ENCODE measurements at regions not wholly inside any gene's neighbourhood (a gene's known extent, or its start where the extent isn't known, plus 50 kb on each side); places are given as distances from the start of the nearest gene placed in this dataset.

GRCh38 chr2:84144345-84144744, 314.7 kb downstream of the SUCLG1 start:
- no peaks in the 10 kb centered on the region for H3K9me3 ChIP-seq (ENCODE audit: insufficient read depth, low read length)
- H3K79me2 ChIP-seq (ENCODE audit: insufficient read depth, low read length): no peaks in the 10 kb centered on the region
- H3K27ac ChIP-seq (ENCODE audit: low read depth, low read length): no peak overlapping the region

DNA sequence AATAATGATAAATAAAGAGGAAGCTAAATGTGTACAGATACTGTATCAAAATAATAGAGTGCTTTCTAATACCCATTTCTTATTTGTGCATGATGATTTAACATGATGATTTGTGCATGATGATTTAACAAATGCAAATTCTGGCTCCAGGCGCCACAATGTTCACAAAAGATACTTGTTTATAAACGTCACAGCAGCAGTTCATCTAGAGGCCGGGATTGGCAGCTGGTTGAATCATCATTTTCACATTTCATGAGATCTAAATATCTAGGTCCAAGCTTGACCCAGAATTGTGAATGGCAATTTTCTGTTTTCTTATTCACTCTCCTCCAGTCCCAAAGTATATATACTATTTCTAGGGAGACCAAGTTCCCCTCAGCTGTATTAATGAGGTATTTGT, 322.0 kb downstream of the SUCLG1 start:
- Histone ChIP-seq H3K4me3 (ENCODE audit: insufficient read depth, low read length, poor library complexity, severe bottlenecking) (no peak overlapping the region), H3K27me3 (ENCODE audit: low read length) (no peaks in the 10 kb centered on the region), H3K4me2 (ENCODE audit: low read depth, low read length, poor library complexity, severe bottlenecking) (no peak overlapping the region), H3K27ac (ENCODE audit: low read depth, low read length) (no peak overlapping the region), H3K79me2 (ENCODE audit: insufficient read depth, low read length) (no peaks in the 10 kb centered on the region), H3K9me3 (ENCODE audit: insufficient read depth, low read length) (no peaks in the 10 kb centered on the region), H3K36me3 (ENCODE audit: low read length) (no peaks in the 10 kb centered on the region), H3K9ac (ENCODE audit: low read length) (no peak overlapping the region), H2AFZ (ENCODE audit: low read depth, low read length, severe bottlenecking) (no peak overlapping the region), H3F3A (ENCODE audit: insufficient read depth) (no peaks in the 10 kb centered on the region), H3K9me2 (replicated peaks; ENCODE audit: insufficient read depth, low read length) (no peaks in the 10 kb centered on the region), H4K20me1 (ENCODE audit: low read depth, low read length) (no peaks in the 10 kb centered on the region)
- no peak for TF ChIP-seq EZH2phosphoT487 (conservative IDR thresholded peaks at IDR 0.05; ENCODE audit: low read length)
- TF ChIP-seq, protein P1, sequence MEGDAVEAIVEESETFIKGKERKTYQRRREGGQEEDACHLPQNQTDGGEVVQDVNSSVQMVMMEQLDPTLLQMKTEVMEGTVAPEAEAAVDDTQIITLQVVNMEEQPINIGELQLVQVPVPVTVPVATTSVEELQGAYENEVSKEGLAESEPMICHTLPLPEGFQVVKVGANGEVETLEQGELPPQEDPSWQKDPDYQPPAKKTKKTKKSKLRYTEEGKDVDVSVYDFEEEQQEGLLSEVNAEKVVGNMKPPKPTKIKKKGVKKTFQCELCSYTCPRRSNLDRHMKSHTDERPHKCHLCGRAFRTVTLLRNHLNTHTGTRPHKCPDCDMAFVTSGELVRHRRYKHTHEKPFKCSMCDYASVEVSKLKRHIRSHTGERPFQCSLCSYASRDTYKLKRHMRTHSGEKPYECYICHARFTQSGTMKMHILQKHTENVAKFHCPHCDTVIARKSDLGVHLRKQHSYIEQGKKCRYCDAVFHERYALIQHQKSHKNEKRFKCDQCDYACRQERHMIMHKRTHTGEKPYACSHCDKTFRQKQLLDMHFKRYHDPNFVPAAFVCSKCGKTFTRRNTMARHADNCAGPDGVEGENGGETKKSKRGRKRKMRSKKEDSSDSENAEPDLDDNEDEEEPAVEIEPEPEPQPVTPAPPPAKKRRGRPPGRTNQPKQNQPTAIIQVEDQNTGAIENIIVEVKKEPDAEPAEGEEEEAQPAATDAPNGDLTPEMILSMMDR (IDR thresholded peaks at IDR 0.05; ENCODE audit: insufficient read depth, low read length, poor library complexity, severe bottlenecking): no peak

More at GRCh38 chr2:84144345-84144744, 314.7 kb downstream of the SUCLG1 start:
- H3K4me3 ChIP-seq (ENCODE audit: insufficient read depth, low read length, poor library complexity, severe bottlenecking): no peak overlapping the region
- H3K9ac ChIP-seq (ENCODE audit: low read length): no peak overlapping the region
- no peaks in the 10 kb centered on the region for H3K36me3 ChIP-seq (ENCODE audit: low read length)
- TF ChIP-seq, protein P1 (IDR thresholded peaks at IDR 0.05; ENCODE audit: insufficient read depth, low read length, poor library complexity, severe bottlenecking): no peak
- H3K27me3 ChIP-seq (ENCODE audit: low read length): no peaks in the 10 kb centered on the region
- H3K9me2 ChIP-seq (replicated peaks; ENCODE audit: insufficient read depth, low read length): no peaks in the 10 kb centered on the region
- no peaks in the 10 kb centered on the region for H3F3A ChIP-seq (ENCODE audit: insufficient read depth)
- no peak overlapping the region for H2AFZ ChIP-seq (ENCODE audit: low read depth, low read length, severe bottlenecking)
- no peaks in the 10 kb centered on the region for H4K20me1 ChIP-seq (ENCODE audit: low read depth, low read length)
- no peak overlapping the region for H3K4me2 ChIP-seq (ENCODE audit: low read depth, low read length, poor library complexity, severe bottlenecking)

DNA sequence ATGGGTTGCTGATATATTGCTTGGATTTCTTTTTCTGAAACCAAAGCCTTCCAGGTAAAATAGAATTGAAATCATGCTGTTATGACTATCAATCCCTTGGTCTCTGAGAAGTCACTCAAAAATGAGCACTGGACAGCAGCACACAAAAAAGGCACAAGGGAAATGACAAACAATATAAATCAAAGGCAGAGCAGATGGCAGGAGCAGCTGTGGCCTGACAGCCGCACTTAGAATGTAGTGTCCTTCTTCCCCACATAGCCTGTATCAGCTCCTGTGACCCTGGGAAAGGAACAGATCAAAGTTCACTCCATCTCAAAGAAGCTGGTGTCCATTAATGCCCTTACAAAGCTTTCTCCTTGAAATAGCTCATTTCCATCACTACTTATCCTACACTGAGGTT, 326.7 kb downstream of the SUCLG1 start:
- no peak overlapping the region for H3K9ac ChIP-seq (ENCODE audit: low read length)
- no peaks in the 10 kb centered on the region for H3K36me3 ChIP-seq (ENCODE audit: low read length)
- H3K79me2 ChIP-seq (ENCODE audit: insufficient read depth, low read length): no peaks in the 10 kb centered on the region
- no peaks in the 10 kb centered on the region for H3F3A ChIP-seq (ENCODE audit: insufficient read depth)
- H2AFZ ChIP-seq (ENCODE audit: low read depth, low read length, severe bottlenecking): no peak overlapping the region
- H4K20me1 ChIP-seq (ENCODE audit: low read depth, low read length): no peaks in the 10 kb centered on the region
- H3K9me2 ChIP-seq (replicated peaks; ENCODE audit: insufficient read depth, low read length): no peaks in the 10 kb centered on the region
- H3K9me3 ChIP-seq (ENCODE audit: insufficient read depth, low read length): no peaks in the 10 kb centered on the region
- no peak overlapping the region for H3K27ac ChIP-seq (ENCODE audit: low read depth, low read length)
- H3K4me3 ChIP-seq (ENCODE audit: insufficient read depth, low read length, poor library complexity, severe bottlenecking): no peak overlapping the region
- H3K4me2 ChIP-seq (ENCODE audit: low read depth, low read length, poor library complexity, severe bottlenecking): no peak overlapping the region
- H3K27me3 ChIP-seq (ENCODE audit: low read length): no peaks in the 10 kb centered on the region
- no peak for TF ChIP-seq EZH2phosphoT487 (conservative IDR thresholded peaks at IDR 0.05; ENCODE audit: low read length)
- TF ChIP-seq, protein P1 (IDR thresholded peaks at IDR 0.05; ENCODE audit: insufficient read depth, low read length, poor library complexity, severe bottlenecking): no peak

Measured in SU-DHL-6 (cell line).